ENCODE measurements at regions not wholly inside any gene's neighbourhood (a gene's known extent, or its start where the extent isn't known, plus 50 kb on each side); places are given as distances from the start of the nearest gene placed in this dataset.

DNA sequence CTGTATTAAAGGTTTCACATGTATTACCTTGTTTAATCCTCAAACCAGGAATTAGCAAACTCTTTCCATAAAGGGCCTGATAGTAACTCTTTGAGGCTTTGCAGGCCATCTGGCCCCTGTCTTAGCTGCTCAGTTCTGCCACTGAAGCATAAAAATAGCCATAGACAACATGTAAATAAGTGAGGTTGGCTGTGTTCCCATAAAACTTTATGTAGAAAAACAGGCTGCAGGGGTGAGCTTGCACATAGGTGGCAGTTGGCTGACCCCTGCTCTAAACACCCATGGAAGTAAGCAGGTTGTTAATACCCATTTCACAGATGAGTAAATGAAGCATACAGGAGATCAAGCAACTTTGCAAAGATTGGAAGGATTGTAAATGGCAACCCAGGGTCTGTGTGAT is 1279.2 kb upstream of the AUTS2 start:
- TF ChIP-seq, protein P1, sequence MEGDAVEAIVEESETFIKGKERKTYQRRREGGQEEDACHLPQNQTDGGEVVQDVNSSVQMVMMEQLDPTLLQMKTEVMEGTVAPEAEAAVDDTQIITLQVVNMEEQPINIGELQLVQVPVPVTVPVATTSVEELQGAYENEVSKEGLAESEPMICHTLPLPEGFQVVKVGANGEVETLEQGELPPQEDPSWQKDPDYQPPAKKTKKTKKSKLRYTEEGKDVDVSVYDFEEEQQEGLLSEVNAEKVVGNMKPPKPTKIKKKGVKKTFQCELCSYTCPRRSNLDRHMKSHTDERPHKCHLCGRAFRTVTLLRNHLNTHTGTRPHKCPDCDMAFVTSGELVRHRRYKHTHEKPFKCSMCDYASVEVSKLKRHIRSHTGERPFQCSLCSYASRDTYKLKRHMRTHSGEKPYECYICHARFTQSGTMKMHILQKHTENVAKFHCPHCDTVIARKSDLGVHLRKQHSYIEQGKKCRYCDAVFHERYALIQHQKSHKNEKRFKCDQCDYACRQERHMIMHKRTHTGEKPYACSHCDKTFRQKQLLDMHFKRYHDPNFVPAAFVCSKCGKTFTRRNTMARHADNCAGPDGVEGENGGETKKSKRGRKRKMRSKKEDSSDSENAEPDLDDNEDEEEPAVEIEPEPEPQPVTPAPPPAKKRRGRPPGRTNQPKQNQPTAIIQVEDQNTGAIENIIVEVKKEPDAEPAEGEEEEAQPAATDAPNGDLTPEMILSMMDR (IDR thresholded peaks at IDR 0.05; ENCODE audit: low read depth, low read length, poor library complexity, severe bottlenecking) = no peak
- TF ChIP-seq EZH2phosphoT487 (IDR thresholded peaks at IDR 0.05; ENCODE audit: borderline replicate concordance, low read length) = no peak

Measured in DOHH2 (cell line).